ENCODE measurements at regions not wholly inside any gene's neighbourhood (a gene's known extent, or its start where the extent isn't known, plus 50 kb on each side); places are given as distances from the start of the nearest gene placed in this dataset.
"Not testable (repeated sequence)": the region's sequence is repeated elsewhere in the genome, so short reads cannot be mapped to it uniquely, and the experiment has no call there.

DNA sequence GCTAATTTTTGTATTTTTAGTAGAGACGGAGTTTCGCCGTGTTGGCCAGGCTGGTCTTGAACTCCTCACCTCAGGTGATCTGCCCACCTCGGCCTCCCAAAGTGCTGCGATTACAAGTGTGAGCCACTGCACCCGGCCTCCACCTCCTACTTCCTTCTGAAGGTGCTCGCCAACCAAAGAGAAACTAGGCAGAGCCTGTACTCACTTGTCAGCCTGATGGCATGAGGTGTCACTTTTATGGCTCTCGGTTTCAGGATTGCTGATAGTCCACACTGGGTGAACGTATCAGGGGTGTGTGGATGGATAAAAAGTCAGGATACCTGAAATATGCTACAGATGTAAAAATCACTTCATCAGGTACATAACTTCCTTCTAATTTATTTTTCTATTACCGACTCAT, 468.3 kb downstream of the DIRAS2 start:
- TF ChIP-seq MAX (IDR thresholded peaks at IDR 0.05); SRF (IDR thresholded peaks at IDR 0.05; ENCODE audit: low read depth, low read length); CTCF (IDR thresholded peaks at IDR 0.05; ENCODE audit: control extremely low read depth in 1 of 3, insufficient read depth in 1 of 3, low read depth in 1 of 3, low read length in 3 of 3); POLR2A (IDR thresholded peaks at IDR 0.05; ENCODE audit: control extremely low read depth in 1 of 2, low read depth in 2 of 2, low read length in 2 of 2): not testable (repeated sequence)

Data from H1 (cell line).